ENCODE measurements at regions not wholly inside any gene's neighbourhood (a gene's known extent, or its start where the extent isn't known, plus 50 kb on each side); places are given as distances from the start of the nearest gene placed in this dataset.
"Not testable (repeated sequence)": the region's sequence is repeated elsewhere in the genome, so short reads cannot be mapped to it uniquely, and the experiment has no call there.

- TF ChIP-seq CTCF (IDR thresholded peaks at IDR 0.05; ENCODE audit: low read depth, low read length, missing control alignments), result no peak
- DNase-seq (ENCODE audit: low read depth), result no peak
- no peak overlapping the region for H3K4me3 ChIP-seq (ENCODE audit: low read depth, low read length)
These were observed 247.5 kb upstream of the KLF3 start for GRCh38 chr4:38416450-38417014.

DNA sequence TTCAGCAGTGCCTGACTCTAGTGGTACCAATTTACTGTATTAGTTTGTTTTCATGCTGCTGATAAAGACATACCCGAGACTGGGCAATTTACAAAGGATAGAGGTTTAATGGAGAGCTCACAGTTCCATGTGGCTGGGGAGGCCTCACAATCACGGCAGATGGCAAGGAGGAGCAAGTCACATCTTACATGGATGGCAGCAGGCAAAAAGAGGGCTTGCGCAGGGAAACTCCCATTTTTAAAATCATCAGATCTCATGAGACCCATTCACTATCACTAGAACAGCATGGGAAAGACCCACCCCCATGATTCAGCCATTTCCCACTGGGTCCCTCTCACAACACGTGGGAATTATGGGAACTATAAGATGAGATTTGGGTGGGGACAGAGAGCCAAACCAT is 243.7 kb upstream of the KLF3 start:
- H3K4me3 ChIP-seq (ENCODE audit: low read depth, low read length); DNase-seq (ENCODE audit: low read depth): not testable (repeated sequence)

GRCh38 chr4:38422850-38423249 is 241.1 kb upstream of the KLF3 start:
- DNase-seq (ENCODE audit: low read depth), result no peak
- H3K4me3 ChIP-seq (ENCODE audit: low read depth, low read length), result no peak overlapping the region
- no peak for TF ChIP-seq CTCF (IDR thresholded peaks at IDR 0.05; ENCODE audit: low read depth, low read length, missing control alignments)

DNA sequence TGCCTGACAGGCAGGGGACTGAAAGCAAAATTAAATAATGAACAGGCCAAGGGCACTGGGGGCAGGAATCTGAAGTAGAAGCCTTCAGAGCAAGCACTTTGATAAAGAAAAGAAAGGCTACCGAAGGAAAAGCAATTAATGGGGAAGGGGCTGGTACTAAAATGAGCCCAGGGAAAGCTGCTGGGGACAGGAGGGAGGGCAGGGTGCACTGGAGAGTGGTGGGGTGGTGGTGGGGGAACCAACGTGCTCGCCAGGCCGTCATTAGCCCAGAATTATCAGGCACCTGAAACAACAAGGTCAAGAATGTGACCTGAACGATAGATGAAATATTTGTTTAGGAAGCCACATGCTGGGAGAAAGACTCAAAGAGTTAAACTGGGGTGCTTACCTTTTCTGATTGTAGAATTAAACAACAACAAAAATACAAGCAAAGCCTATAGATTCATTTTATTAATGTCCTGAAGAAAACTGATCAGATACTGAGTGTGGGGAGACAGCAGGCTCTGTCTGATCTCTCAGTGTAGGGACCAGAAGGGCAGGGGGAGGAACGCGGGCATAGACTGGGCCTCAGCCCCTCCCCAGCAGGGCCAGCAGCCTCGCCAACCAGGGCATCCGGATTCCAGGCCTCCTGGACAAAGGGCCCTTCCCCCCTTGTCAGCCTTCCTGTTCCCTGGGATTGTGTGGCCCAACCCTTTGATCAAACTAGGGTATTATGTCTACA is 239.7 kb upstream of the KLF3 start:
- no peak overlapping the region for H3K4me3 ChIP-seq (ENCODE audit: low read depth, low read length)
- TF ChIP-seq CTCF (IDR thresholded peaks at IDR 0.05; ENCODE audit: low read depth, low read length, missing control alignments), result no peak
- no peak for DNase-seq (ENCODE audit: low read depth)

- no peak for TF ChIP-seq CTCF (IDR thresholded peaks at IDR 0.05; ENCODE audit: low read depth, low read length, missing control alignments)
- H3K4me3 ChIP-seq (ENCODE audit: low read depth, low read length), result no peak overlapping the region
- no peak for DNase-seq (ENCODE audit: low read depth)
These were observed 237.5 kb upstream of the KLF3 start for GRCh38 chr4:38426532-38426931.

DNA sequence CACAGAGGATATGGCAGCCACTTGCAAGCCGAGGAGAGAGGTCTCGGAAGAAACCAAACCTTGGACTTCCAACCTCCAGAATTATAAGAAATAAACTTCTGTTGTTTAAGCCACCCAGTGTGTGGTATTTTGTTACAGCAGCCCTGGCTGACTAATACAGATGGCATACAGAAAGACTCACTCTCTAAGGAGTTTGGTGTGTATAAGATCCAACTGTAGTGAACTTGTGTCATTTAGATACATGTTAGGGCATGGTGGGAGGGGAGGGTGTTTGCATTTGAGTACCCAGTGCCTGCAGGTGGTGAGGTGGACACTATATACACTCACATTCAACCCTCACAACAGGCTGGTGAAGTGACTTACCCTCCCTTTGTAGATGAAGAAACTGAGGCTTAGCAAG is 233.2 kb upstream of the KLF3 start:
- no peak for DNase-seq (ENCODE audit: low read depth)
- no peak for TF ChIP-seq CTCF (IDR thresholded peaks at IDR 0.05; ENCODE audit: low read depth, low read length, missing control alignments)
- H3K4me3 ChIP-seq (ENCODE audit: low read depth, low read length), result no peak overlapping the region

GRCh38 chr4:38442073-38442788 is 221.8 kb upstream of the KLF3 start:
- DNase-seq (ENCODE audit: low read depth), result no peak
- TF ChIP-seq CTCF (IDR thresholded peaks at IDR 0.05; ENCODE audit: low read depth, low read length, missing control alignments), result no peak
- no peak overlapping the region for H3K4me3 ChIP-seq (ENCODE audit: low read depth, low read length)
